Left cardiac atrium (tissue), 4 donors: ENCODE measurements at regions not wholly inside any gene's neighbourhood (a gene's known extent, or its start where the extent isn't known, plus 50 kb on each side); places are given as distances from the start of the nearest gene placed in this dataset.
"Not testable (repeated sequence)": the region's sequence is repeated elsewhere in the genome, so short reads cannot be mapped to it uniquely, and the experiment has no call there.

Source experiments
- ATAC-seq, 2 donors: fragments of 200-7000 bp; cut with Tn5 transposase; one replicate each; pipeline ENCODE4 v1.9.1; 2020; ENCODE audit warnings: mild to moderate bottlenecking in 2 of 2, moderate library complexity in 2 of 2
- DNase-seq: peaks from one replicate; pipeline ENCODE4 v3.0.0-alpha.2; 2020
- intact Hi-C, 2 donors: fragments of 100-400 bp; cut with DNase I; formaldehyde crosslinking; loops; one replicate each; pipeline versions ENCODE4 v1.14.1 to v1.15.1; 2022 to 2023
- donor health status: DM: no; HTN: yes; CAD: no.
- donor health status: DM: no; HTN: yes; CAD: no; lungs with severe emphysema.
- donor health status: DM: yes; HTN: yes; CAD: no.
- donor health status: Dilated cardiomyopathy.

- no peak for DNase-seq
- ATAC-seq: no peak
- intact Hi-C loops: no loop called here
These were observed 333.5 kb downstream of the IRS1 start for GRCh38 chr2:226466124-226466523.

GRCh38 chr2:226464380-226464779, 335.2 kb downstream of the IRS1 start:
- intact Hi-C loops: no loop called here
- ATAC-seq: no peak
- DNase-seq: no peak

GRCh38 chr2:226463154-226463553, 336.5 kb downstream of the IRS1 start:
- intact Hi-C loops: no loop called here
- ATAC-seq (no peak), DNase-seq (no peak)

- no peak for ATAC-seq
- intact Hi-C loops: no loop called here
- DNase-seq: no peak
These were observed 337.6 kb downstream of the IRS1 start for GRCh38 chr2:226461981-226462380.

- intact Hi-C loops, DNase-seq, ATAC-seq: not testable (repeated sequence)
These were observed 343.5 kb downstream of the IRS1 start for GRCh38 chr2:226456144-226456543.

GRCh38 chr2:226452768-226453167, 346.9 kb downstream of the IRS1 start:
- no peak for ATAC-seq
- DNase-seq: no peak
- intact Hi-C loops: no loop called here

- DNase-seq: no peak
- intact Hi-C loops: no loop called here
These were observed 348.1 kb downstream of the IRS1 start for GRCh38 chr2:226451486-226451885.

GRCh38 chr2:226450141-226450540, 349.5 kb downstream of the IRS1 start:
- no peak for ATAC-seq
- intact Hi-C loops: no loop called here
- DNase-seq: no peak

More at GRCh38 chr2:226451486-226451885, 348.1 kb downstream of the IRS1 start:
- ATAC-seq: no peak

- DNase-seq: no peak
- ATAC-seq: no peak
- intact Hi-C loops: no loop called here
These were observed 352.0 kb downstream of the IRS1 start for GRCh38 chr2:226447338-226448300.

- intact Hi-C loops: no loop called here
- ATAC-seq (peak; percentile 69 to 78), DNase-seq (no peak)
These were observed 353.1 kb downstream of the IRS1 start for GRCh38 chr2:226446406-226447001.

GRCh38 chr2:226445216-226445861, 354.3 kb downstream of the IRS1 start:
- intact Hi-C loops: no loop called here
- no peak for DNase-seq
- ATAC-seq: no peak

GRCh38 chr2:226443112-226443511, 356.5 kb downstream of the IRS1 start:
- DNase-seq: no peak
- no peak for ATAC-seq
- intact Hi-C loops: no loop called here

GRCh38 chr2:226440127-226440918, 359.3 kb downstream of the IRS1 start:
- DNase-seq: no peak
- peak in 1 of 2 donors; percentile 86 for ATAC-seq
- intact Hi-C loops: no loop called here

GRCh38 chr2:226439337-226439736, 360.3 kb downstream of the IRS1 start:
- DNase-seq (no peak), ATAC-seq (no peak)
- intact Hi-C loops: no loop called here

GRCh38 chr2:226435146-226435545, 364.5 kb downstream of the IRS1 start:
- no peak for DNase-seq
- intact Hi-C loops: no loop called here
- ATAC-seq: peak in 1 of 2 donors; percentile 50

GRCh38 chr2:226434702-226435101, 364.9 kb downstream of the IRS1 start:
- intact Hi-C loops: no loop called here
- no peak for DNase-seq
- no peak for ATAC-seq

- no peak for ATAC-seq
- intact Hi-C loops: no loop called here
- no peak for DNase-seq
These were observed 368.2 kb downstream of the IRS1 start for GRCh38 chr2:226431288-226431948.

GRCh38 chr2:226429476-226429875, 370.1 kb downstream of the IRS1 start:
- ATAC-seq: no peak
- intact Hi-C loops: no loop called here
- no peak for DNase-seq
